ENCODE measurements at regions not wholly inside any gene's neighbourhood (a gene's known extent, or its start where the extent isn't known, plus 50 kb on each side); places are given as distances from the start of the nearest gene placed in this dataset.

DNA sequence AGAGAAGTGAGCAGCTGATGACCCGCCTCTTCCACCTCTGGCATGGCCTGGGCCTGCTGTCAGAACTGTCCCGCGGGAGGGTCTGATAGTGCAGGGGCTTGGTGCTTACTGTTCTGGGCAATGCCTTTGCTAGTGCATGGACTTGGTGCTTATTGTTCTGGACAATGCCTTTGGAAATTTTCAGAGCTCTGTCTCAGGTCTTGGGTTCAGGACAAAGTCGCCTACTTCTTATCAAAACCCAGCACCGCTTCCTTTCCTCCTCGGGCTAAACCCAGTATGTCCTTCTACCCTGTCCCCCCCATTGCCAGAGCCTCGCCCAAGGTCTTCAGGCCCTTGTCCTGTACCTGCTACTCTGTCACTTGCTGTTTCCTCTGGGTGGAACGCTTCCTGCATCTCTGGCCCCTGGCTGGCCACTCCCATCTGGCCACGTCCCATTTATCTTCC, 149.6 kb downstream of the ACKR3 start:
- no peak for DNase-seq

DNA sequence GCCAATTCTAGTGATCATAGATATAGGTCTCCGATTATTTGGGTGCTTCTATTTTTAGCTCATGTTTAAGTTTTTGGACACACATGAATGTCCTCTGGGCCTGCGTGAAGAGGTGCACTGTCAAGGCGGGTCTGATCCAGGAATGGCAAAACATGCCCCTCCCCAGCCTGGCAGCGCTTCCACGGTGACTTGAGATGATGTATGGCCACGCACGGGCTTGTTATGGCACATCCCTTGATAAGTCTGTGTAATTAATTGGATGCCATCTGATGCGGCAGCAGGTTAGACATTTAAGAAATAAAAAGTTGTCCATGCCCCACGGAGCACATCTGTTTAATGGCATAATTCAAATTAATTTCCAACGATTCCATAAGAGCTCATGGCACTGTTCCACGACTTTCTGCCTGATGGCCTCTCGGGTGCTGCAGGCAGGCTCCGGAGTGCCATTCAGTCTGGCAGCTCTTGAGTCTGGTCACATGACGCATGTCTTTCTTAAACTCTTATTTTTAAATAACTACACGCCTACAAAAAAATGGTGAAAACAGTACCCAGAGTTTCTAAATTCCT, 151.4 kb downstream of the ACKR3 start:
- no peak for DNase-seq

- DNase-seq, result no peak
Measured at GRCh38 chr2:236724200-236724599, 154.6 kb downstream of the ACKR3 start.

DNA sequence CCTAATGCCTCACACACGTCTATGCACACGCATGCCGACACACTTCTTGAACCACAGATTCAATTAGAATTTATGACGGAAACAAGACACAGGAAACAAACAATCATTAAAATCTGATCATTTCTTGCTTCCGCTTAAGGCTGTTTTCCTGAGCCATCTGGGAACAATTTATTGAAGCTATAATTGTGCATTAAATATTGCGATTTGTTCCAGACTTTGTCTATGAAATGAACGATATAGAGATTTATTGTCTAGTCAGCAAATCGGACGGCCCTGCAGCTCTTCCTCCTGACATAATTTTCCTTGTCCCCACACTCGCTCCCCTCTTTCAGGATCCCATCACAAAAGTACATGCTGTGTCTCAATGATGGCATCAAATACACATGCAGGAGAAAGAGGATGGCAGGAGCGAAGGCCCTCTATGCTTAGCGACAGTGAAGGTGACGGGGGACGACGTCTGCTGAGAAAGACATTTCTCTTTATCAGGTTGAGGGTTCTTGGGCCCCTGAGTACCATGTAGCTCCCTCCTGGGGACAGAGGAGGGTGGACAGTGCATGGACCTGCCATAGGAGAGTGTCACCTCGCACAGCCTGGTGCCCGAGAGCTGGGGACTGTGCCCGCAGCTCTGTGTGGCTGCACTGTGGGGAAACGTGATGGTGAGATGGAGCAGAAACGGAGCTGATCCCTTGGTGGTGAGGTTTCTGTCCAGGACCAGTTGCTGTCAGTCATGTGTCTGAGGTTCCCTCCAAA, 157.3 kb downstream of the ACKR3 start:
- DNase-seq, result no peak

GRCh38 chr2:236728916-236729670, 159.5 kb downstream of the ACKR3 start:
- DNase-seq, result peak; percentile 13

GRCh38 chr2:236730393-236730792, 160.8 kb downstream of the ACKR3 start:
- no peak for DNase-seq

GRCh38 chr2:236731767-236732580, 162.3 kb downstream of the ACKR3 start:
- peak; percentile 79 for DNase-seq

DNA sequence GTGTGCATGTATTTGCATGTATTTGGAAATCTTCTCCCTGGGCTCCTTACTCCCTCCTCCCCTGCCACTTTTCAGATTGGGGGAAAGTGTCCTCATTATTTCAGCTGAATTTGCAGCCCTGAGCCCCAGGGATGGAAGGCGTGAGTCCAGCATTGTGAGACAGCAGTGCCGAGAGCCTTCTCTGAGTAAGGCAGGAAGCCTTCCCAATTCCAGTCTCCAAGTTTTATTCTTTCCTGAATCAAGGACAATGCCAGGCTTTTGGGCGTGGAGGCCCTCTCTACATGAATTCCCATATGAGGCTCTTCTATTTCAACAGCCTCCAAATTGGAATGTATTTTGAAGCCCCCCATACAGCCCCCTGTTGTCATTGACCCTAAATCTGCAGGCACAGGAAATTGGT, 163.5 kb downstream of the ACKR3 start:
- DNase-seq, result no peak

- DNase-seq, result no peak
Measured at GRCh38 chr2:236735825-236736238, 166.2 kb downstream of the ACKR3 start.

GRCh38 chr2:236738030-236738429, 168.4 kb downstream of the ACKR3 start:
- no peak for DNase-seq

DNA sequence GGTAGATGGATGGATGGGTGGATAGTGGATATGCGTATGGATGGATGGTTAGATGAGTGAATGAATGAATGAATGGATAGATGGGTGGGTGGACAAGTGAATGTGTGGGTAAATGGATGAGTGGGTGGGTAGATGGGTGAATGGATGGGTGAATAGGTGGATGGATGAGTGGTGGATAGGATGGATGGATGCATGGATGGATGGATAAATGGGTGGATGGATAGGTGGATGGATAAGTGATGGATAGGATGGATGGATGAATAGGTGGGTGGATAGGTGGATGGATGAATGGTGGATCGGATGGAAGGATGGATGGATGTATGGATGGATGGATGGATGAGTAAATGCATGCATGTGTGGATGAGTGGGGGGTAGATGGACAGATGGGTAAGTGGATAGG, 169.3 kb downstream of the ACKR3 start:
- DNase-seq, result no peak

DNA sequence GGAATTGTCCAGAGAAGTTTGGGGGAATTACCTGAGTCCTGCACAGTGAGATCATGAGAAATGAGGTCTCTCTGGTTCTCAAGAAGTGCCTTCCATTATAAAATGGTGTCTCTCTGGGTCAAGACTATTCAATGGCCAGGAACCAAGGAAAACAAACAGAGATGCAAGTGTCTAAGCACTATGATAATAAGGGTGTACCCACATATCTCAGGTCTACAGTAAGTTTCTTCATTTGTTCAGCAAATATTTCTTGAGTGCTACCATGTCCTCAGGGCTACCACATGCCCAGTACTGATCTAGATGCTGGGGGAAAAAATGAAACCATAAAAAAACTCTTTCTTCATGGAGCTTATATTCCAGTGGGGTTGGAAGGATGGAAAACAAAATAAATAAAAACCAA, 170.0 kb downstream of the ACKR3 start:
- no peak for DNase-seq

- no peak for DNase-seq
Measured at GRCh38 chr2:236740506-236740905, 170.9 kb downstream of the ACKR3 start.

GRCh38 chr2:236743039-236743920, 173.7 kb downstream of the ACKR3 start:
- no peak for DNase-seq

DNA sequence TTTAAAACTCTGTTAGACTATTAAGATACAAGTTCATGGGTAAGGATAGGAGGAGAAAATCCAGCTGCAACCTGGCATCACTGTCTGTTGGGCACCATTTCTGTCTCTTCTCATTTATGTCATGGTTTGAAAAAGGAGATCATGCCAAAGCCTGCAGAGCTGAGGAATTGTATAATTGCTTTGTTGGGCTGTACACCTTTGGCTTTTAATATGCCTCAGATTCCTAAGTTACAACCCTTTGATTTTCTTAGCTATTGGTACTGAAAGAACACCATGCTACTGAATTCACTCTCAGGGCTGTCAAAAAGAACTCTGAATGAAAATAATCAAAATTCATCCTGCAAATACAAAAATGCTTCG, 174.3 kb downstream of the ACKR3 start:
- DNase-seq, result no peak

GRCh38 chr2:236744281-236744705, 174.7 kb downstream of the ACKR3 start:
- DNase-seq, result peak; percentile 40

- DNase-seq, result no peak
Measured at GRCh38 chr2:236744716-236745115, 175.1 kb downstream of the ACKR3 start.

- DNase-seq, result no peak
Measured at GRCh38 chr2:236745420-236746210, 176.0 kb downstream of the ACKR3 start.

GRCh38 chr2:236746833-236747232, 177.2 kb downstream of the ACKR3 start:
- no peak for DNase-seq

DNA sequence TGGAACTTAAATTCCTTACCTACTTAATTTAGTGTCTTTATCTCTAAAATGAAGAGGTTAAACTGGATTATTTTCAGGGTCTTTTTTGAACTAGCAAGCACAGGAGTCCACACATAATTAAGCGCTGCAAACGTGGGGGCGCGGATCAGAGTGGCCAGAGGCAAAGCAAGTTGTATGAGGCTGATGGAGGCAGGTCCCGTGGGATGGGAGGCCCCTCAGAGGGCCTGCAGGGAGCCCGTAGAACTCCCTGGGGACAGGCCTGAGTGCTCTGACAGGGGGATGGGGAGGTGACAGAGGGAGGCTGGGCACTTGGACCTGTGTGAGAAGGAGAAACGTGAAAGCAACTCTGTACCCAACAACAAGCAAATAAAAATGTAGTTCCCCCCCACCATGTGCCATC, 177.8 kb downstream of the ACKR3 start:
- no peak for DNase-seq

DNA sequence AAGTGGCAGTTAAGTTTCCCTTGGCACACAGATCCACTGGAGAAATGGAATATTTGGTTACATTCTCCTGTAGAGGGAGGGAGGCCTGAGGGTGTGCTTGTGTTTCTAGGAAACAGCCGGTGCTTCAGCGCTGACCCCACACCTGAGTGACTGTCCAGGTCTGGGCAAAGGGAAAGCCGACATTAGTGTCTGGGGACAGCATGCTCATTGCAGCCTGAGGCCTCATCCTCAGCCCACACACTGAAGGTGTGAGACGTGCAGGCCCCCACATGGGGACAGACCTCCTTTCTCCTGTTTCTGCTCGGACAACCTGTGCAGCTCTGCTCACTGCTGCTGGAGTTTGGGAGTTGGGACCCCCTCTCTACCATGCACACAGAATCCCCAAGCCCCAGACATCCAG, 178.3 kb downstream of the ACKR3 start:
- no peak for DNase-seq

Measured in femur (tissue), 1 donor.